ENCODE measurements at regions not wholly inside any gene's neighbourhood (a gene's known extent, or its start where the extent isn't known, plus 50 kb on each side); places are given as distances from the start of the nearest gene placed in this dataset.
"Not testable (repeated sequence)": the region's sequence is repeated elsewhere in the genome, so short reads cannot be mapped to it uniquely, and the experiment has no call there.

DNA sequence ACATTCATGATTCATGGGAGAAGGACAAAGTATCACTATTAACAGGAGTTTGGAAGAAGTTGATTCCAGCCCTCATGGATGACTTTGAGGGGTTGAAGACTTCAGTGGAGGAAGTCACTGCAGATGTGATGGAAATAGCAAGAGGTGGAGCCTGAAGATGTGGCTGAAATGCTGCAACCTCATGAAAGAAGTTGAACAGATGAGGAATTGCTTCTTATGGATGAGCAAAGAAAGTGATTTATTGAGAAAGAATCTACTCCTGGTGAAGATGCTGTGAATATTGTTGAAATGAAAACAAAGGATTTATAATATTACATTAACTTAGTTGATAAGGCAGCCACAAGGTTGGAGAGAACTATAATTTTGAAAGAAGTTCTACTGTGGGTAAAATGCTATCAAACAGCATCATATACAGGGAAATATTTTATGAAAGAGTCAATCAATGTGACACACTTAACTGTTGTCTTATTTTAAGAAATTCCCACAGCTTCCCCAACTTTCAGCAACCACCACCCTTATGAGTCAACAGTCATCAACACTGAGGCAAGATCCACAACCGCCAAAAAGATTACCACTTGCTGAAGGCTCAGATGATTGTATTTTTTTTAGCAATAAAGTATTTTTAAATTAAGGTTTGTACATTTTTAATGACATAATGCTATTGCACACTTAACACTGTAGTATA lies 302.6 kb downstream of the CBLL2 start:
- no peak for DNase-seq (ENCODE audit: low spot score)
- in situ Hi-C loops (cut with MboI; ENCODE audit: low pct_unique_long_range_greater_than_20kb, low sequenced_read_pairs, unreplicated experiment), result no loop called here
- TF ChIP-seq CTCF (IDR thresholded peaks at IDR 0.05; ENCODE audit: extremely low read depth, insufficient read depth, missing control alignments), result no peak

- TF ChIP-seq CTCF (IDR thresholded peaks at IDR 0.05; ENCODE audit: extremely low read depth, insufficient read depth, missing control alignments), result no peak
- no peak for DNase-seq (ENCODE audit: low spot score)
- in situ Hi-C loops (cut with MboI; ENCODE audit: low pct_unique_long_range_greater_than_20kb, low sequenced_read_pairs, unreplicated experiment), result no loop called here
Observed at GRCh38 chrX:22577181-22577580, 304.5 kb downstream of the CBLL2 start.

- no peak for DNase-seq (ENCODE audit: low spot score)
- TF ChIP-seq CTCF (IDR thresholded peaks at IDR 0.05; ENCODE audit: extremely low read depth, insufficient read depth, missing control alignments), result no peak
- in situ Hi-C loops (cut with MboI; ENCODE audit: low pct_unique_long_range_greater_than_20kb, low sequenced_read_pairs, unreplicated experiment), result no loop called here
Observed at GRCh38 chrX:22585831-22586230, 313.1 kb downstream of the CBLL2 start.

DNA sequence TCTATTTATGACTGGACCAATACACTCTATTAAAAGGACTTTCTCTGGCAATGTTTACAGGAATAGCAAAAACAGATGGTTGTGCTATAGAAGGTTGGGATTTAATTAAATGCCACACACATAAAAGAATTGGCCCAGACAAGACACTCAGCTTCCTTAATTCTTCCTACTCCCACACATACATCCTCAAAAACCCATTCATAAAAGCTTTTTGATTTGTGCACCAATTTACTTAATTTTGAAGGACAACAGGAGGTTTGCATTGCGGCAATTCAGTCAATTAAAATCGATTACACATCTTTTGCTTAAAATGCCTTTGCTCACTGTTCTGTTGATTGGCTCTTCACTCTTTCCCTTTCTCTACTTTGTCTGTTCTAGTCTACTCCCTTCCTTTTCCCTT lies 317.1 kb downstream of the CBLL2 start:
- in situ Hi-C loops (cut with MboI; ENCODE audit: low pct_unique_long_range_greater_than_20kb, low sequenced_read_pairs, unreplicated experiment), result no loop called here
- DNase-seq (ENCODE audit: low spot score), result no peak
- no peak for TF ChIP-seq CTCF (IDR thresholded peaks at IDR 0.05; ENCODE audit: extremely low read depth, insufficient read depth, missing control alignments)

DNA sequence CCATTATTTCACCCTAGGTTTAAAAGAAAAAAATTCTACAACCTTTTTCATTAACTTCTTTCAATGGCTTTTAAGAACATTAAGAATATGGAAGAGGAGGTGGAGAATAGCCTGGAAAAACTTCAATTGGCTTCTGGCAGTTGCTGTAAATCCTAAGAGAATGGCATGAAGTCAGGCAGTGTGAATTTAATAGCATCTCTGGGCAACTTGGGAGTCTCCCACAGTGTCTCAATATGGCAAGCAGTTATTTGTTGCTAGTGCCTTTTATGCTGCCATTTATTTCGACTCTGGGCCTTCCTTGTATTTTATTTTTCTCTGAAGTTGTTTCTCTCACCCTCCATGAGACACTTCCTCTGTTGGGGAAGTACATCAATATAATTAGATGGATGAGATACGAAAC lies 322.1 kb downstream of the CBLL2 start:
- no peak for DNase-seq (ENCODE audit: low spot score)
- in situ Hi-C loops (cut with MboI; ENCODE audit: low pct_unique_long_range_greater_than_20kb, low sequenced_read_pairs, unreplicated experiment), result no loop called here
- no peak for TF ChIP-seq CTCF (IDR thresholded peaks at IDR 0.05; ENCODE audit: extremely low read depth, insufficient read depth, missing control alignments)

- DNase-seq (ENCODE audit: low spot score), result no peak
- TF ChIP-seq CTCF (IDR thresholded peaks at IDR 0.05; ENCODE audit: extremely low read depth, insufficient read depth, missing control alignments), result no peak
- in situ Hi-C loops (cut with MboI; ENCODE audit: low pct_unique_long_range_greater_than_20kb, low sequenced_read_pairs, unreplicated experiment), result no loop called here
Observed at GRCh38 chrX:22603060-22603459, 330.3 kb downstream of the CBLL2 start.

DNA sequence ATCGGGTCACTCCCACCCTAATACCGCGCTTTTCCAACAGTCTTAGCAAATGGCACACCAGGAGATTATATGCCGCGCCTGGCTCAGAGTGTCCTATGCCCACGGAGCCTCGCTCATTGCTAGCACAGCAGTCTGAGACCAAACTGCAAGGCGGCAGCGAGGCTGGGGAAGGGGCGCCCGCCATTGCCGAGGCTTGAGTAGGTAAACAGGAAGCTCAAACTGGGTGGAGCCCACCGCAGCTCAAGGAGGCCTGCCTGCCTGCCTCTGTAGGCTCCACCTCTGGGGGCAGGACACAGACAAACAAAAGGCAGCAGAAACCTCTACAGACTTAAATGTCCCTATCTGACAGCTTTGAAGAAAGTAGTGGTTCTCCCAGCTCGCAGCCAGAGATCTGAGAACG lies 336.7 kb downstream of the CBLL2 start:
- in situ Hi-C loops (cut with MboI; ENCODE audit: low pct_unique_long_range_greater_than_20kb, low sequenced_read_pairs, unreplicated experiment); DNase-seq (ENCODE audit: low spot score): not testable (repeated sequence)

All from GM13977 (cell line).